HG02973 (cell line): ENCODE measurements at regions not wholly inside any gene's neighbourhood (a gene's known extent, or its start where the extent isn't known, plus 50 kb on each side); places are given as distances from the start of the nearest gene placed in this dataset.
"Not testable (repeated sequence)": the region's sequence is repeated elsewhere in the genome, so short reads cannot be mapped to it uniquely, and the experiment has no call there.

ENCODE experiments used
- ATAC-seq: cut with Tn5 transposase; IDR thresholded peaks from one replicate; pipeline ENCODE4 v1.9.1; 2021; ENCODE audit warnings: moderate library complexity; ENCODE audit not compliant: unreplicated experiment

DNA sequence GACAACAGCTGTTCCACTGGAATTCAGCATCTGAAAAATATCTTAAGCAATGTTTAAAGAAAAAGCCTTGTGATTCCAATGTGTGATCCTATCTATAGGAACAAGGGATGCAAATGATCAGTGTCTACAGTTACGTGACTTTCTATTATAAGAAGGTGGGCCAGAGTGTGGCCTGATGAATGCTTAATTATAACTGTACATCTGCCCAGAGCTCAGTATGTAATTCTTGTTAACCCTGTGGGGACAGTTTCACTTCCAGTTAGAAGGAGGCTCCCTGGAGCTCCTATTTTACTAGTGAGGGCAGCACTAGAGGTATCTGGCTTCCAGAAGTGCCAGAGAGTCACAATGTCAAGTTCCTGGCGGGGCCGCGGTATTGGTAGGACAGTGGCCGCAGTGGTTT lies 288.5 kb downstream of the USP46 start:
- ATAC-seq, result no peak

- ATAC-seq, result no peak
These were observed 287.3 kb downstream of the USP46 start for GRCh38 chr4:52371841-52372240.

- ATAC-seq, result no peak
These were observed 286.8 kb downstream of the USP46 start for GRCh38 chr4:52372269-52372668.

DNA sequence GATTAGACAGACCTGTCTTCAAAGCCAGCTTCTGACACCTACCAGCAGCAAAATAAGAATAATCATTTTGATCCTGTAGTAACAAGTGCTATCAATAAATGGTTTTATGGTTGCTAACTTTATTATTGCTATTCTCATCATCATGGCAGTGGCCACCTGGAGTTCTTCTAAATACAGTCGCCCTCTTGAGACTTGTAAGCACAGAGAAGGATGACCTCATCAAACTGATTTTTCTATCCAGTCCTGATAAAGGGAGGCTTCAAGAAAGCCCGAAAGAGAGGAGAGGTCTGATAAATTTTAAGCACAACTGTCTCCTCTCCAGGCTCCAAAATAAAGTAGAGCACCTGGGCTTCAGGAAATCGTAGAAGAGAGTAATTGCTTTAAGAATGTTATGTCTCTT lies 286.4 kb downstream of the USP46 start:
- ATAC-seq, result no peak

- no peak for ATAC-seq
These were observed 285.5 kb downstream of the USP46 start for GRCh38 chr4:52373650-52374049.

- ATAC-seq, result no peak
These were observed 284.2 kb downstream of the USP46 start for GRCh38 chr4:52374877-52375276.

DNA sequence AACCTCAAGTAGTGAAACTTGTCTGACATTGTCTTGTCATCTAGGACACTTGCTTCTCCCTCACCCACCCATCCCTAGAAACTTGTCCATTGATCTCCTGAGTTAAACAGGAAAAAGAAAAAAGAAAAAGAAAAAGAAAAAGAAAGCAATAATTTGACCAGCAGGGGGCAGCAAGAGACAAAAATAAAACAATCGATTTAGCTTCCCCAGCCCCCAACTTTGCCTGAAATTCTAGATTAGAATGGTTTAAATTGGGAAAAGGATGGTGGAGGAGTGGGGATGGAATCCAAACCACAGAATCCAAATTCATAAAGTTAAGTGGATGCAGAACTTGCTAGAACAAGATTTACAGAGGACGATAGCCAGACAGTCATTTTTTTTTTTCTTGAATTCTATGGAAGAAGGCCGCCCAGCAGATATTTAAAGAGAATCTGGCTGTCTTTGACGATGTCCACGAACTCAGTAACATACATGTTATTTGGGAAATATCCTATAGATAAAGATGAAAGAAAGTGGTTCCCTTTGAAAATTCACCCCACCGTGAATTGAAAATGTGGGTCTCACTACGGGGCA lies 282.9 kb downstream of the USP46 start:
- no peak for ATAC-seq

DNA sequence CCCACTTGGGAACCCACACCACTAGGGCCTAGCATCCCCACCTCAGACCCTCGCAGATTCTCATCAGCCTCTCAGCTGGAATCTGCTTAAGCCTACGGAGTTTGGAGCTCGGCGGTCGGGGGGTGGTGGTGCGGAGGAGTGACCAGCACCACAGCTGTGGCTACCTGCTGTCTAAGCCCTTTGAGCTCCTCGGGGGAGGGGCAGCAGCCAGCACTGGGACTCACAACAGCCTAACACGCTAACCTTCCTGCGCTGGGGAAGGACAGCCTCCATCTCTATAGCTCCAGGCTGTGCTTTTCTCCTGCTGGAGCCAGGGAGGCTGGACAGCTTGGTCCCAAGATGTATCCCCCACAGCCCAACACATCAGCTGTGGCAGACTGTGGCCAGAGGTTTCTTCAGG lies 281.5 kb downstream of the USP46 start:
- no peak for ATAC-seq

DNA sequence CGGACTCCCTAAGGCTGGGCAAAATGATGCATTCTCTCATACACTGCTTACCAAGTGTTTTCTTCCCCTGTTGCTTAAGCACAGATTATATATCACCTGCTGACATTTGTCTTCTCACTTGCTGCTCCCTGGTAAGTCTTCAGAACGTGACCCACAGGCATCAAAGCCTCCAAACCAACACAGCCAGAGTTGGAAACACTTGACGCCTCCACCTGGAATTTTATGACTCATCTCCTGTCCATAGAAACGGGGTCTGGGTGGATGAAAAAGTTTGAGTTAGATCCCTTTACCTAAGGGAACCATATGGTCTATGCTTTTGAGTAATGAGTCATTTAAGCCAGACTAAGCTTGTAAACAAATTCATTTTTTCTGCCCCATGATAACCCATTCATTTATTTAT lies 251.6 kb downstream of the USP46 start:
- no peak for ATAC-seq

DNA sequence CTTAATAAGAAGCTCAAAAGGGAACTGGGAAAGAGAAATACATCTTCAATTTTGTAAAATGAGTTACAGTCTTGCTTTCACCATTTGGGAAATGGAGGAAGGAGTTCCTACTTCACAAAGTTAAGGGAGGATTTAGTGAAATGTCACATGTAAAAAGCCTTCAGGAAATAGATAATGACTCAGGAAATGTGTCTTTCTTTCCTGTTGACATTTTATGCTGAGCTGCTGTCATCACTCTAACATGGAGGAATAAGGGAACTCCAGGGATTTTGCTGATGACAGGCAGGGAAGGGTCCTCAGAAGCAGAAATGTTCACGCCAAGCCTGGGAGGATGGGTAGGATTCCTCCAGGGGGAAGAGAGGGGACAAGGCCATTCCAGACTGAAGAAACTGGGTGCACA lies 251.1 kb downstream of the USP46 start:
- ATAC-seq, result no peak

DNA sequence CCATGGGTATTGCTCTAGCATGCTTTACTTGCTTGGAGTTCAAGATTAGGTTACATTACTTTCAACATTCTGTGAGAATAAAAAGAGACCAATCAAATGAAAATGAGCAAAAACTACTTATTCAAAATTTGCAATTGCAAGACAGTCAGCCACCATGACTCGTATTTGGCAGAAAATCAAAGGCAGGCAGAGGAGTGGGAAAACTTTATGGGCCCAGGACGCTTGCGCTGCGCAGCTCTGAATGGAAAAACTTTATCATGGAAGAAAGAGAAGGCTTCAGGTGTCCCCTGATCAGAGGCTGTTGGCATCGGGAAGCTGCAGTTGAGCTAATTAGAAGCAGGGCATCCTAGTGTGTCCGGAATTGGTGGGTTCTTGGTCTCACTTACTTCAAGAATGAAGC lies 250.6 kb downstream of the USP46 start:
- no peak for ATAC-seq

GRCh38 chr4:52409766-52410165 lies 249.3 kb downstream of the USP46 start:
- not testable (repeated sequence) for ATAC-seq

DNA sequence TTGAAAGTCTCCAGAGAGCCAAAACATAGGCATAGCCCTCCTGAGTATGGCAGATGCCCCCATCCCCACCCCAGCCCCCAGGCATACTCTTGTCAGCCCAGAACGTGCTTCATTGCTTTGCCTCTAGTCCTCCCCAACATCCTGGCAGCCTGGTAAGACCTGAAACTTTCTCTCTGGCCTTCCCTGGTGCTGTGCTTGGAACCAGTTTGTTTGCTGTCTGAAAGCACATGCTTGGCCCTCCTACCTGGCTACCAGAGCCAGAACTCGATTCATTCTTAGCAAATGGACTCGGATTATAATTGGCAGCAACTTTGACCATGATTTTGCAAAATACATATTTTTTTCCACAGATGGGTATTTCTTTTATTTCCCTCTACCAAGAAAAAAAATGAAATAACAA lies 248.1 kb downstream of the USP46 start:
- no peak for ATAC-seq

DNA sequence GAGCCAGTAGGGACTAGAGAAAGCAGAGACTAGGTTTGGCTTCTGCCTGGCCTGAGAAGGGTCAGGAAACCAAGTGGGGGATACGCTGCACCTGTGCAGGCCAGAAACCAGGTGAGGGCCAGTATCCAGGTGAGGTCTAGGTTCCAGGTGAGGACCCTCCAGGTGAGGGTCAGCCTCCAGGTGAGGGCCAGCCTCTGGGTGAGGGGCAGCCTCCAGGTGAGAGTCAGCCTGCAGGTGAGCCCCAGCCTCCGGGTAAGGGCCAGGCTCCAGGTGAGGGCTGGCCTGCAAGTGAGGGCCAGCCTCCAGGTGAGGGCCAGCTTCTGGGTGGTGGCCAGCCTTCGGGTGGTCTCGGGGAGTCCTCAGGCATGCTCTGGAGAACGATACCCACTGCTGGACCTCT lies 238.8 kb downstream of the USP46 start:
- no peak for ATAC-seq

DNA sequence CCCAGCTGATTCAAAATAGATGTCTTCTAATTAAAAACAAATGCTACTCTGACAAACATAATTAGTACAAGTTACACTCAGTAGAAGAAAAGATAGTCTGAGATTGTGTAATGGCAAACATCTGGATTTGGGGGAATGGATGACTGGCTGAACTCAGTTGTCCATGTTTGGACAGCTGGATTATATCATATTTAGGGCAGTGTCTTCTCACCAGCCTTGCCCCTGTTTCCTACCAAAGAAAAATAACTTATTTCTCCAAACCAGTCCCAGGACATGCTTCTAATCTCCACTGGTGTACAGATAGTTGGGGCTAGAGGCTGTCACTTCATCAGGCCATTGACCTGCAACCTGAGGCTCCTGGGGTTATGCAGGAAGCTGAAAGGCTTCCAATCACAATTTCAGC lies 237.3 kb downstream of the USP46 start:
- no peak for ATAC-seq

- peak; percentile 68 for ATAC-seq
These were observed 235.1 kb downstream of the USP46 start for GRCh38 chr4:52423967-52424366.

DNA sequence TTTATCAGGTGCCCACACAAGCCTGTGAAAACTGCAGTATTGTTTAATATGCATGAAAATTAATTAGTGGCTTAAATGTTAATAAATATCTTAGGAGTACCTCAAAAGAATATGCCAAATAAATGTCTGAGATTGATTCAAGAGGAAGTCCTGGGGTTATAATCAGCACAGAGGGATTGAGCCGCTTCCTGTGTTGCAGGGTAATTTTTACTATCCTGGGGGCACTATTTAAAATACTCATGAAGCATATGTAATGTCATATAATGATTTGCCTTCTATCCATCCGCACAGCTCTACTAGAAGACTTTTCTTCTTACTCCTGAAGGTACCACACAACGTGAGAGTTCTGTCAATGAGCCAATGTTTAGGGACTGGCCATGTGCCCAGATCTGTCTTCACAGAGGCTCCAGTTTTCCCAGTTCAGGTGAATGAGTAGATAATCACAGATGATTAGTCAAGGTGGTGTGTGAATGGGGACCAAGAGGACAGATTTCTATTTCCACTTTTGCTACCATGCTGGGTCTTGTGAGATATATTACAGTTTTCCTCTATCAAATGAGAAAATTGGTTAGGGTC lies 233.3 kb downstream of the USP46 start:
- ATAC-seq, result no peak

DNA sequence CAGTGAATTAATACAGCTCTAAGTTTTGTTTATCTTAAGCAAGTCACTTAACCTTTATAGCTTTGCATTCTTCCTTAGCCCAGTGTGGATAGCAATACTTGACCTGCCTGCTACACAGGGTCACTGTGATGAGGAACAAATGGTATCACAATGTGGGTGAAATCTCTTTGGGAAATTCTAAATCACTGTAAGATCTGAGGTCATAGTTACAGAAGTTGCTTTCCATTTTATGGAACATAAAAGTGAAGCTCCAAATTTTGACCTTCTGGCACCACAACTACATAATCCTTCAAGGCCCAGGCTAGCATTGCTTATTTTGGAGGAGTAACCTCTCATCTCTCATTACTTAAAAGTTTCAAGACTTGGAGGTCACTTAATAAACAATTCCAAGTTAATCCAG lies 227.7 kb downstream of the USP46 start:
- ATAC-seq, result no peak

- ATAC-seq, result no peak
These were observed 227.2 kb downstream of the USP46 start for GRCh38 chr4:52431869-52432268.

DNA sequence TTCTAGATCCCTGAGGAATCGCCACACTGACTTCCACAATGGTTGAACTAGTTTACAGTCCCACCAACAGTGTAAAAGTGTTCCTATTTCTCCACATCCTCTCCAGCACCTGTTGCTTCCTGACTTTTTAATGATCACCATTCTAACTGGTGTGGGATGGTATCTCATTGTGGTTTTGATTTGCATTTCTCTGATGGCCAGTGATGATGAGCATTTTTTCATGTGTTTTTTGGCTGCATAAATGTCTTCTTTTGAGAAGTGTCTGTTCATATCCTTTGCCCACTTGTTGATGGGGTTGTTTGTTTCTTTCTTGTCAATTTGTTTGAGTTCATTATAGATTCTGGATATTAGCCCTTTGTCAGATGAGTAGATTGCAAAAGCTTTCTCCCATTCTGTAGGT lies 216.6 kb downstream of the USP46 start:
- not testable (repeated sequence) for ATAC-seq

DNA sequence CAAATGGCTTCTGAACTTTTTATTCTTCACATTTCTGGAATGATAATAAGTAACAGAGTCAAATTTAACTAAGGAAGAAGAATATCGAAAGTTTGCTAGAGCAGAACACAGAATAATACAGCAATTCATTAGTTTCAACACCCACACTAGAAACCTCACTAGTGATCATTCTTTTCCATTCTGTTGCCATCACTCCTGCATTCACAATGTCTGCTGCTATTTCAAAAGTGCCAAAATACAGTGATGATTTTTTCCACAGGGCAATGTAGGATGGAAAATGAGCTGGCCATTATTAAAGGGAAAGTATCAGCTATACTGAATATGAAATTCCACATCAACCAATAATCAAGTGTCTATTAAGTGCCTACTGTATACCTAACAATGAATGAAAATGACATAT lies 186.7 kb downstream of the USP46 start:
- no peak for ATAC-seq

DNA sequence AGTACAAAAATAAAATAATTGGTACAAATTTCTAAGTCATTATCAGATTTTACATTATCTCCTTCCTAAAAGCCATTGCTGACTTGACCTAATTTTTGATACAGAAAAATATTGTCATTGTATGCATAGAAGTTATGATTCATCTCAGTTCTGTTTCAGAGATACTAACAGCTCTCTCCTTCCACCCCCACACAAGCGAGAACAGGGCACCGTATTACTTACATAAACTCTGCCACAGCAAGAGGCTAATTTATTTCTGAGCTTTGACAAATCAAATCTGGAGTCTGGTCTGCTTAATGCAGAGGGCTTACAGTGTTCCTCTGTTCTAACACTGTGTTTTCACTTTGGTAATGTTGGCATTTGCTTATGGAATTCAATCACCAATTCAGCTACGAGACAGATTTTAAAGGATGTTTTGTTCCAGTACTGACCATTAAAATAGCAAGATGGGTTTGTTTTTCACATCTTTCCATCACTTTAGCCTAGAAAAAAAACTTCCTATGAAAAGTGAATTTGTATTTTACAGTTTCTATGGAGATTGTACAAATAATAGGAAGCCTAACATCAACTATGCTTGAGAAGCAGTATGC lies 181.8 kb downstream of the USP46 start:
- no peak for ATAC-seq
